Omental fat pad (tissue), 3 donors: ENCODE measurements at regions not wholly inside any gene's neighbourhood (a gene's known extent, or its start where the extent isn't known, plus 50 kb on each side); places are given as distances from the start of the nearest gene placed in this dataset.

Source experiments
- ATAC-seq: fragments of 150-250 bp; one replicate; pipeline ENCODE4 v1.9.1; 2016; ENCODE audit warnings: mild to moderate bottlenecking, moderate library complexity; ENCODE audit not compliant: low FRiP score
- DNase-seq: peaks from one replicate; pipeline ENCODE4 v3.0.0-alpha.2; 2019; ENCODE audit warnings: low spot score
- CTCF ChIP-seq, 3 donors: fragments of 450-650 bp; IDR thresholded peaks; one replicate each; pipeline ENCODE4 v1.5.1; 2016 to 2017; ENCODE audit warnings: antibody characterized with exemption in 3 of 3, mild to moderate bottlenecking in 3 of 3, moderate library complexity in 2 of 3

GRCh38 chr6:106764353-106764980 is 135.1 kb downstream of the QRSL1 start:
- ATAC-seq = no peak
- DNase-seq = no peak
- no peak for TF ChIP-seq CTCF (IDR thresholded peaks at IDR 0.05)

- ATAC-seq = no peak
- TF ChIP-seq CTCF (IDR thresholded peaks at IDR 0.05) = no peak
Measured at GRCh38 chr6:106763361-106763760, 134.0 kb downstream of the QRSL1 start.

GRCh38 chr6:106761160-106761559 is 131.8 kb downstream of the QRSL1 start:
- no peak for ATAC-seq
- no peak for TF ChIP-seq CTCF (IDR thresholded peaks at IDR 0.05)
- no peak for DNase-seq

More at GRCh38 chr6:106763361-106763760, 134.0 kb downstream of the QRSL1 start:
- DNase-seq = no peak

- ATAC-seq (no peak), DNase-seq (no peak)
Measured at GRCh38 chr6:106759112-106759511, 129.7 kb downstream of the QRSL1 start.

GRCh38 chr6:106757722-106758467 is 128.5 kb downstream of the QRSL1 start:
- DNase-seq (no peak), ATAC-seq (no peak)
- TF ChIP-seq CTCF (IDR thresholded peaks at IDR 0.05) = no peak

More at GRCh38 chr6:106759112-106759511, 129.7 kb downstream of the QRSL1 start:
- no peak for TF ChIP-seq CTCF (IDR thresholded peaks at IDR 0.05)

- no peak for TF ChIP-seq CTCF (IDR thresholded peaks at IDR 0.05)
Measured at GRCh38 chr6:106757267-106757666, 127.9 kb downstream of the QRSL1 start.

GRCh38 chr6:106754215-106754614 is 124.8 kb downstream of the QRSL1 start:
- ATAC-seq (no peak), DNase-seq (no peak)
- TF ChIP-seq CTCF (IDR thresholded peaks at IDR 0.05) = no peak

More at GRCh38 chr6:106757267-106757666, 127.9 kb downstream of the QRSL1 start:
- no peak for DNase-seq
- ATAC-seq = no peak
